ENCODE measurements at regions not wholly inside any gene's neighbourhood (a gene's known extent, or its start where the extent isn't known, plus 50 kb on each side); places are given as distances from the start of the nearest gene placed in this dataset.

- no peak for DNase-seq (ENCODE audit: low spot score)
- no peaks in the 10 kb centered on the region for H3K36me3 Mint-ChIP-seq (ENCODE audit: low read depth)
- no peaks in the 10 kb centered on the region for H3K4me1 Mint-ChIP-seq (ENCODE audit: low read depth)
- H3K27me3 Mint-ChIP-seq (ENCODE audit: low read depth) = peaks cover 22% of the 10 kb centered on the region
- no peak for TF ChIP-seq CTCF (IDR thresholded peaks at IDR 0.05)
- H3K27ac Mint-ChIP-seq (ENCODE audit: unreplicated experiment) = no peak overlapping the region
- H3K9me3 Mint-ChIP-seq (ENCODE audit: low read depth) = peaks cover 4% of the 10 kb centered on the region
- H3K4me3 Mint-ChIP-seq (ENCODE audit: unreplicated experiment) = no peak overlapping the region
Observed at GRCh38 chr5:7315118-7315517, 80.8 kb upstream of the ADCY2 start.

- no peak for TF ChIP-seq CTCF (IDR thresholded peaks at IDR 0.05)
- H3K9me3 Mint-ChIP-seq (ENCODE audit: low read depth) = no peaks in the 10 kb centered on the region
- H3K27me3 Mint-ChIP-seq (ENCODE audit: low read depth) = peaks cover 22% of the 10 kb centered on the region
- peaks cover 3% of the 10 kb centered on the region for H3K4me1 Mint-ChIP-seq (ENCODE audit: low read depth)
- no peak overlapping the region for H3K27ac Mint-ChIP-seq (ENCODE audit: unreplicated experiment)
- no peaks in the 10 kb centered on the region for H3K36me3 Mint-ChIP-seq (ENCODE audit: low read depth)
- H3K4me3 Mint-ChIP-seq (ENCODE audit: unreplicated experiment) = no peak overlapping the region
- DNase-seq (ENCODE audit: low spot score) = no peak
Observed at GRCh38 chr5:7317751-7318150, 78.2 kb upstream of the ADCY2 start.

- Mint-ChIP-seq H3K4me3 (ENCODE audit: unreplicated experiment) (no peak overlapping the region), H3K27ac (ENCODE audit: unreplicated experiment) (no peak overlapping the region)
- DNase-seq (ENCODE audit: low spot score) = no peak
Observed at GRCh38 chr5:7320701-7321301, 75.1 kb upstream of the ADCY2 start.

DNA sequence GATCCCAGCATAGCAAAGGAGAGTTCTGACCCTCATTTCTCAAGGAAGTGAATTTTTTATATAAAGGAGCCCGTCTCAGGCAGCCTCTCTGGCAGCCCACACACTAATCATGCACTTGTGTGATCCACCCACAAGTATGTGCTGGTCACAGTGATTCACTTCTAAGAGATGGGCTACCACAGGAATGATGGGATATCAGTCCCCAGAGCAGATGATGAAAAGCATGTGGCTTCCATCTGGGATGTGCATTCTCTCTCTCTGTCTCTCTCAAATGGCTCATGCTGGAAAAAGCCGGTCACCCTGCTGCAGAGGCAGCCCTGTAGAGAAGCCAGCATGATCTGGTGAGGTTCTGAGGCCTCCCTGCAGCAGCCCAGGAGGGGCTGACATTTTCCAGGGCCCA is 74.2 kb upstream of the ADCY2 start:
- peak overlapping the region; percentile 14 for H3K27ac Mint-ChIP-seq (ENCODE audit: unreplicated experiment)
- peaks cover 3% of the 10 kb centered on the region for H3K4me1 Mint-ChIP-seq (ENCODE audit: low read depth)
- DNase-seq (ENCODE audit: low spot score) = no peak
- TF ChIP-seq CTCF (IDR thresholded peaks at IDR 0.05) = no peak
- H3K27me3 Mint-ChIP-seq (ENCODE audit: low read depth) = peaks cover 13% of the 10 kb centered on the region
- no peaks in the 10 kb centered on the region for H3K36me3 Mint-ChIP-seq (ENCODE audit: low read depth)
- H3K4me3 Mint-ChIP-seq (ENCODE audit: unreplicated experiment) = no peak overlapping the region
- H3K9me3 Mint-ChIP-seq (ENCODE audit: low read depth) = no peaks in the 10 kb centered on the region

More at GRCh38 chr5:7320701-7321301, 75.1 kb upstream of the ADCY2 start:
- Mint-ChIP-seq H3K27me3 (ENCODE audit: low read depth) (peaks cover 18% of the 10 kb centered on the region), H3K9me3 (ENCODE audit: low read depth) (no peaks in the 10 kb centered on the region), H3K4me1 (ENCODE audit: low read depth) (peaks cover 3% of the 10 kb centered on the region), H3K36me3 (ENCODE audit: low read depth) (no peaks in the 10 kb centered on the region)
- TF ChIP-seq CTCF (IDR thresholded peaks at IDR 0.05) = no peak

DNA sequence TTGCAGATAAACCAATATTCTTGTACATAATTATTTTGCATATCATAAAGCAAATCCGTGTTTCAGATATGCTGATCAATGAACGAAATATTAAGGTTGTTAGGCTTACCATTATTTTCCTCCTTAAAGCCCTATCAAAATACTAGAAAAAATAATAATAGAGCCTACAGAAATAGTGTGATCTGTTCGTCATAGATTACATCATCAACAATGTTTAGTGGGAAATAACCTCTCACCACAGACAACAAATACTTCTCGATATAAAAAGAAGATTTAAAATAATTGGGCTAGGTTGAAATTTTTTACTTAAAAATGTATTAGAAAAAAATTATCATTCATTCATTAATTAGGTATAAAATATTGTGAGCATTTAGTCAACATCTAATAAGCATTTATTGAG is 71.0 kb upstream of the ADCY2 start:
- H3K9me3 Mint-ChIP-seq (ENCODE audit: low read depth) = no peaks in the 10 kb centered on the region
- no peak overlapping the region for H3K4me3 Mint-ChIP-seq (ENCODE audit: unreplicated experiment)
- DNase-seq (ENCODE audit: low spot score) = no peak
- TF ChIP-seq CTCF (IDR thresholded peaks at IDR 0.05) = no peak
- H3K36me3 Mint-ChIP-seq (ENCODE audit: low read depth) = no peaks in the 10 kb centered on the region
- peaks cover 4% of the 10 kb centered on the region for H3K27me3 Mint-ChIP-seq (ENCODE audit: low read depth)
- H3K4me1 Mint-ChIP-seq (ENCODE audit: low read depth) = peaks cover 3% of the 10 kb centered on the region
- H3K27ac Mint-ChIP-seq (ENCODE audit: unreplicated experiment) = no peak overlapping the region
